ENCODE measurements at regions not wholly inside any gene's neighbourhood (a gene's known extent, or its start where the extent isn't known, plus 50 kb on each side); places are given as distances from the start of the nearest gene placed in this dataset.

- DNase-seq (ENCODE audit: low read depth in 2 of 2): no peak
These were observed 366.3 kb downstream of the AACS start for GRCh38 chr12:125431516-125431915.

GRCh38 chr12:125434131-125434530, 368.9 kb downstream of the AACS start:
- no peak for DNase-seq (ENCODE audit: low read depth in 2 of 2)

GRCh38 chr12:125434936-125435443, 369.8 kb downstream of the AACS start:
- DNase-seq (ENCODE audit: low read depth in 2 of 2): no peak

DNA sequence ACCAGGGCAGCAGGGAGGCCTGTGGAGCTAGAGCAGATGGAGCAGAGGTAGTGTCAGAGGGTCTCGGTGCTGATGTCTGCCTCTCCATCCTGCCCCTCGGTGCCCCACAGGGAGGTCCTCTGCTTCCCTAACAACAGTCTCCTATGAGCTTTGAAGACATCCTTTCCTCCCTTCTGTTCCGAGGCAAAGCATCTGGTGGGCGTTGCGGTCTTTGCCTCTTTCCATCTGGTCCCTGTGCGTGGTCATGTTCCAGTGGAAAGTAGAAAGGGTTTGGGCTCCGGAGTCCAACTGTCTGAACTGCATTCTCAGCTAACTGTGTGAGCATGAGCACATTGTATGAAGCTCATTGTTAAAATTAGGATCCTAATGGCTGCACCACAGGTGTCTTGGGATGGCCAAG, 370.6 kb downstream of the AACS start:
- no peak for DNase-seq (ENCODE audit: low read depth in 2 of 2)

GRCh38 chr12:125436686-125437085, 371.5 kb downstream of the AACS start:
- no peak for DNase-seq (ENCODE audit: low read depth in 2 of 2)

DNA sequence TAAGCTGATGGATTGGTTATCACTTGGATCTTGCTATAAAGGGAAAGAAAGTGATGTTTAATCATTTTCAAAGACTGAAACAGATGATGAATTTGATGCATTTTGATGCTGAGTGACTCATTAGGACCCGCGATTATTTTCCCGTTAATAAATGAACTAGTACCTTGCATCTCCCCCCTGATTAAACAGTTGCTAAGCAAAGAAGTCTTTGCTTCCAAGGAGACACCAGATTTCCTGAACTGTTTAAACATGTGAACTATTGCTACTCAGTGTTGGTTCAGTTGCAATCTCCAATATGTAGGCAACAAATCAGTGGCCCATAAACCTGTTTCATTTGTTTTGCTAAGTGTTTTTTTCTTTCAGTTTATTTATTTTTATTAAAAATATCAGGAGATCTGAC, 375.2 kb downstream of the AACS start:
- no peak for DNase-seq (ENCODE audit: low read depth in 2 of 2)

DNA sequence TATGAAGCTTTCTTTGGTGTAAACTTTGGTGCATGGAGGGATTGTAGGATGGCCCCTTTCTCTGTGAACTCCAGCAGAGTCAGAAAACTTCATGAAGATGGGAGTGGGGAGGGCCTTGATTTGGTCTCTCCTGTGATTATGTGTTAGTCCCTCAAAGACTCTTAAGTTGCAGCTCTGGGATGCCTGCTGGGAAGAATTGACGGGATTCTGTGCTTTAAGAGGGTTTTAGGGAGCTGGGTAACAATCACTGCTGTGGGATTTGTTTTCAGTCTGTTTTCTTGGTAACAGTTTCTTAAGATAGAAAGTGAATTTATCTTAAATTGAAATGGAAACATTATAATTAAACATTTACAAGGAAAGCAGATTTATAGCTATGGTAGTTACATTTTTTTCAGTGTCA, 378.1 kb downstream of the AACS start:
- no peak for DNase-seq (ENCODE audit: low read depth in 2 of 2)

DNA sequence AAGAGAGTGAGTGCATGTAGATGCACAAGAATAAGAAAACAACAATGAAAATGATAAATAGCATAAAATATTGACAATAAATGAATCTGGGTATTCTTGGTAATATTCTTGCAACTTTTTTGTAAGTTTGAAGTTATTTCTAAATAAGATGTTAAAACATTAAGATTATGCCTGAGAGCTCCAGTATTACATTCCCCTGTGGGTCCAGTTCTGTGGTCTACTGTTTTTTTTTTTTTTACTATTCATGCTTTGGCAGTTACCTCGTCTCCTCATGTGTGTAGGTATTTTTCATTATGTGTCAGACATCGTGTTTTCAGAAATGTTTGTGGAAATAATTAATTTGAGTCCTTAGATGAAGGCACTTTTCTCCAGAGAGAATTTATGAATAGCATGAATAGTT, 386.2 kb downstream of the AACS start:
- DNase-seq (ENCODE audit: low read depth in 2 of 2): no peak

- DNase-seq (ENCODE audit: low read depth in 2 of 2): no peak
These were observed 388.5 kb downstream of the AACS start for GRCh38 chr12:125453751-125454150.

- DNase-seq (ENCODE audit: low read depth in 2 of 2): no peak
These were observed 389.1 kb downstream of the AACS start for GRCh38 chr12:125454291-125454690.

GRCh38 chr12:125454786-125455480, 389.7 kb downstream of the AACS start:
- no peak for DNase-seq (ENCODE audit: low read depth in 2 of 2)

GRCh38 chr12:125455556-125455955, 390.3 kb downstream of the AACS start:
- no peak for DNase-seq (ENCODE audit: low read depth in 2 of 2)

GRCh38 chr12:125458552-125459268, 393.5 kb downstream of the AACS start:
- DNase-seq (ENCODE audit: low read depth in 2 of 2): no peak

DNA sequence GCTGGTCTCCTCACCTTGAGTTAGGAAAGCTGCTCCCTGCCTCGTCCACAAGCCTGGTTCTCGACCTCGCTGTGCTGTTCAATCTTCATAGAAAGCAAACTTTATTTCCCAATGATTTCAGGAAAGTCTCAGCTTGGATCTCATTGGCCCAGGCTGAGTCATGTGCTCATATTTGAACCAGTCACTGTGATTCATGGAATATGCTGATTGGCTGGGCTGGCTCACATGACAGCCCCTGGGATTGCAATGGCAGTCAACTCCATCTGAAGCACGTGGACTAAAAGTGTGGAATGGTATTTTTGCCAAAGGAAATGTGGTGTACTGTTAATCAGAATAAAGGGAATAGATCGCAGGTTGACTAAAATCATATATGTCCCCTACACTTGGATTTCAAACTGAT, 396.6 kb downstream of the AACS start:
- no peak for DNase-seq (ENCODE audit: low read depth in 2 of 2)

GRCh38 chr12:125463386-125463785, 398.2 kb downstream of the AACS start:
- no peak for DNase-seq (ENCODE audit: low read depth in 2 of 2)

GRCh38 chr12:125467363-125467762, 402.1 kb downstream of the AACS start:
- DNase-seq (ENCODE audit: low read depth in 2 of 2): no peak

DNA sequence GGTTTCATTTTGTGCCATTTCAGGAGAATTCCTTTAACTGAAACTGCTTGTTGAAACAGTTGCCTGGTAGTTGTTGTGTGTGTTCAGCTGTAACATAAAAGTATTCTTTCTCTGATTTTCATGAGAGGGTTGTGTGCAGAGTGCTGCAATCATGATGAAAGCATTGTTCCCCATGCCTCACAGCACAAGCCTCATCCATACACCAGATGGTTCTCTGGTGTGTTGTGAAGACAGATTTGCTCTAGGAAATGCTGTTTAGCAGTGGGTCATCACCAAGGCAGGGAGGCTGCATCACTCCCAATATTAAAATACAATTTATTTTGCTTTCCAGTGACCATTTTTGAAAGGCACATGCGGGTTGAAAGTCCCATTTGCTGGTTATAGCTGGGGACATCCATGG, 404.4 kb downstream of the AACS start:
- no peak for DNase-seq (ENCODE audit: low read depth in 2 of 2)

- DNase-seq (ENCODE audit: low read depth in 2 of 2): no peak
These were observed 405.9 kb downstream of the AACS start for GRCh38 chr12:125470838-125471783.

GRCh38 chr12:125473501-125473900, 408.3 kb downstream of the AACS start:
- DNase-seq (ENCODE audit: low read depth in 2 of 2): no peak

DNA sequence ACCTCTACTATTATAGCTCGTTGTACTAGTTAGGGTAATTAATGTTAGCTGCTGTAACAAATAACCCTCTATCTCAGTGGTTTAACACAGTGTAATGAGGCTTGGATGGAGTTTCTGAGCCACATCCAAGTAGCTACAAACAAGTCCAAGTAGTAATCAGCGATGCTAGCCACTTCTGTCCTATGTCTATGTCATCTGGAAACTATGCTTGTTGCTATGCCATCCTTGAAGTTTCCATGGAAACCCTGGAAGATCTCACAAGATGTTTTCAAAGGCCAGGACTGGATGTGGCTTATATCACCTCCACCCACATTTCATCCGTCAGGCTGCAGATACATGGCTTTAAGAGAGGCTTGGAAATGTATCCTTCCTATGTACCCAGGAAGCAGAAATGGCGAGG, 422.1 kb downstream of the AACS start:
- no peak for DNase-seq (ENCODE audit: low read depth in 2 of 2)

GRCh38 chr12:125491553-125491952, 426.3 kb downstream of the AACS start:
- DNase-seq (ENCODE audit: low read depth in 2 of 2): no peak
